SK-N-SH treated with all-trans-retinoic acid at 6 μM for 48 hours (cell line): ENCODE measurements at regions not wholly inside any gene's neighbourhood (a gene's known extent, or its start where the extent isn't known, plus 50 kb on each side); places are given as distances from the start of the nearest gene placed in this dataset.

Experiments
- ATAC-seq: fragments of 200-7000 bp; cut with Tn5 transposase; 3 replicates; pipeline ENCODE4 v1.9.1; 2020; ENCODE audit warnings: mild to moderate bottlenecking, moderate library complexity
- BACH2 ChIP-seq: fragments of 250-450 bp; sonication (Bioruptor Pico); IDR thresholded peaks from 2 replicates; pipeline ENCODE4 v1.9.0; 2021; ENCODE audit warnings: mild to moderate bottlenecking, borderline replicate concordance
- CREB5 ChIP-seq: fragments of 250-450 bp; sonication (Bioruptor Pico); IDR thresholded peaks from 2 replicates; pipeline ENCODE4 v1.5.1; 2020; ENCODE audit warnings: low read depth, mild to moderate bottlenecking, moderate library complexity
- CSDC2 ChIP-seq: fragments of 250-450 bp; sonication (Bioruptor Pico); IDR thresholded peaks from 2 replicates; pipeline ENCODE4 v1.5.0; 2020; ENCODE audit warnings: mild to moderate bottlenecking, moderate library complexity
- CSRNP3 ChIP-seq: fragments of 250-450 bp; sonication (Bioruptor Pico); IDR thresholded peaks from 2 replicates; pipeline ENCODE4 v1.5.1; 2021; ENCODE audit warnings: mild to moderate bottlenecking, moderate library complexity
- ESRRG ChIP-seq: fragments of 250-450 bp; sonication (Bioruptor Pico); IDR thresholded peaks from 2 replicates; pipeline ENCODE4 v1.6.1; 2021; ENCODE audit warnings: mild to moderate bottlenecking
- ISL1 ChIP-seq: fragments of 250-450 bp; sonication (Bioruptor Pico); IDR thresholded peaks from 2 replicates; pipeline ENCODE4 v2.1.2; 2022; ENCODE audit warnings: mild to moderate bottlenecking, moderate library complexity
- PATZ1 ChIP-seq: fragments of 250-450 bp; sonication (Bioruptor Pico); IDR thresholded peaks from 2 replicates; pipeline ENCODE4 v1.8.0; 2020; ENCODE audit warnings: mild to moderate bottlenecking, moderate library complexity, borderline replicate concordance
- POU6F1 ChIP-seq: fragments of 250-450 bp; sonication (Bioruptor Pico); IDR thresholded peaks from 2 replicates; pipeline ENCODE4 v1.8.0; 2021; ENCODE audit warnings: low read depth, mild to moderate bottlenecking, moderate library complexity, borderline replicate concordance
- PPARA ChIP-seq: fragments of 250-450 bp; sonication (Bioruptor Pico); IDR thresholded peaks from 2 replicates; pipeline ENCODE4 v1.5.0; 2020; ENCODE audit warnings: mild to moderate bottlenecking, borderline replicate concordance
- SNAI2 ChIP-seq: fragments of 250-450 bp; sonication (Bioruptor Pico); IDR thresholded peaks from 2 replicates; pipeline ENCODE4 v1.5.0; 2020; ENCODE audit warnings: mild to moderate bottlenecking, moderate library complexity
- TCF4 ChIP-seq: fragments of 250-450 bp; sonication (Bioruptor Pico); IDR thresholded peaks from 2 replicates; pipeline ENCODE4 v1.8.0; 2021; ENCODE audit warnings: mild to moderate bottlenecking, moderate library complexity, borderline replicate concordance
- TOX ChIP-seq: fragments of 250-450 bp; sonication (Bioruptor Pico); IDR thresholded peaks from 2 replicates; pipeline ENCODE4 v1.8.0; 2021; ENCODE audit warnings: mild to moderate bottlenecking, moderate library complexity, borderline replicate concordance
- TSHZ2 ChIP-seq: fragments of 250-450 bp; sonication (Bioruptor Pico); IDR thresholded peaks from 2 replicates; pipeline ENCODE4 v1.5.0; 2020; ENCODE audit warnings: mild to moderate bottlenecking, moderate library complexity
- ZC3H10 ChIP-seq: fragments of 250-450 bp; sonication (Bioruptor Pico); IDR thresholded peaks from 2 replicates; pipeline ENCODE4 v1.5.1; 2021; ENCODE audit warnings: mild to moderate bottlenecking, moderate library complexity
- ZFP3 ChIP-seq: fragments of 250-450 bp; sonication (Bioruptor Pico); IDR thresholded peaks from 2 replicates; pipeline ENCODE4 v1.5.0; 2020; ENCODE audit warnings: mild to moderate bottlenecking, moderate library complexity
- ZNF70 ChIP-seq: fragments of 450-650 bp; formaldehyde crosslinking; IDR thresholded peaks from 2 replicates; pipeline ENCODE4 v1.5.0; 2020; ENCODE audit warnings: mild to moderate bottlenecking, moderate library complexity

- TF ChIP-seq TOX (CRISPR knock-in tag) (no peak), CSRNP3 (CRISPR knock-in tag) (no peak), CSDC2 (CRISPR knock-in tag) (no peak), ESRRG (CRISPR knock-in tag) (no peak), ISL1 (CRISPR knock-in tag) (no peak), PATZ1 (CRISPR knock-in tag) (no peak), ZFP3 (CRISPR knock-in tag) (no peak), BACH2 (CRISPR knock-in tag) (no peak), TCF4 (CRISPR knock-in tag) (no peak), ZNF70 (CRISPR knock-in tag) (no peak), SNAI2 (no peak), ZC3H10 (CRISPR knock-in tag) (no peak), CREB5 (CRISPR knock-in tag) (no peak), TSHZ2 (CRISPR knock-in tag) (no peak), POU6F1 (CRISPR knock-in tag) (no peak)
- ATAC-seq = no peak
Measured at GRCh38 chr15:91685436-91685835, 168.1 kb upstream of the SLCO3A1 start.

- ATAC-seq = no peak
- TF ChIP-seq ISL1 (CRISPR knock-in tag) (no peak), POU6F1 (CRISPR knock-in tag) (no peak), ZFP3 (CRISPR knock-in tag) (no peak), TSHZ2 (CRISPR knock-in tag) (no peak), ESRRG (CRISPR knock-in tag) (no peak), PPARA (no peak), ZNF70 (CRISPR knock-in tag) (no peak)
Measured at GRCh38 chr15:91688811-91689210, 164.7 kb upstream of the SLCO3A1 start.
